HK-2 (cell line): ENCODE measurements at regions not wholly inside any gene's neighbourhood (a gene's known extent, or its start where the extent isn't known, plus 50 kb on each side); places are given as distances from the start of the nearest gene placed in this dataset.

Experiments
- DNase-seq: peaks from one replicate; pipeline ENCODE4 v3.0.0-alpha.2; 2018; ENCODE audit not compliant: unreplicated experiment

GRCh38 chr11:128190312-128190711 is 397.0 kb downstream of the ETS1 start:
- no peak for DNase-seq

- DNase-seq: no peak
These were observed 397.5 kb downstream of the ETS1 start for GRCh38 chr11:128189823-128190222.

GRCh38 chr11:128188346-128189004 is 398.9 kb downstream of the ETS1 start:
- DNase-seq: no peak

- no peak for DNase-seq
These were observed 399.5 kb downstream of the ETS1 start for GRCh38 chr11:128187835-128188234.

GRCh38 chr11:128187377-128187776 is 400.0 kb downstream of the ETS1 start:
- no peak for DNase-seq

- DNase-seq: no peak
These were observed 402.4 kb downstream of the ETS1 start for GRCh38 chr11:128184981-128185380.

- DNase-seq: no peak
These were observed 404.5 kb downstream of the ETS1 start for GRCh38 chr11:128182844-128183243.

GRCh38 chr11:128181984-128182383 is 405.4 kb downstream of the ETS1 start:
- DNase-seq: no peak

- no peak for DNase-seq
These were observed 406.3 kb downstream of the ETS1 start for GRCh38 chr11:128181088-128181480.

- DNase-seq: no peak
These were observed 406.8 kb downstream of the ETS1 start for GRCh38 chr11:128180441-128181087.

GRCh38 chr11:128179512-128179911 is 407.8 kb downstream of the ETS1 start:
- DNase-seq: no peak

- no peak for DNase-seq
These were observed 408.3 kb downstream of the ETS1 start for GRCh38 chr11:128179039-128179438.

- peak; percentile 22 for DNase-seq
These were observed 412.7 kb downstream of the ETS1 start for GRCh38 chr11:128174465-128175291.

GRCh38 chr11:128172046-128172878 is 415.1 kb downstream of the ETS1 start:
- DNase-seq: peak; percentile 65

- no peak for DNase-seq
These were observed 415.9 kb downstream of the ETS1 start for GRCh38 chr11:128171506-128171905.

- DNase-seq: no peak
These were observed 421.8 kb downstream of the ETS1 start for GRCh38 chr11:128165572-128165971.

- no peak for DNase-seq
These were observed 423.1 kb downstream of the ETS1 start for GRCh38 chr11:128164080-128164741.

GRCh38 chr11:128161994-128162393 is 425.4 kb downstream of the ETS1 start:
- no peak for DNase-seq

- DNase-seq: no peak
These were observed 425.9 kb downstream of the ETS1 start for GRCh38 chr11:128161436-128161835.

GRCh38 chr11:128158860-128159259 is 428.5 kb downstream of the ETS1 start:
- DNase-seq: no peak
